ENCODE measurements at regions not wholly inside any gene's neighbourhood (a gene's known extent, or its start where the extent isn't known, plus 50 kb on each side); places are given as distances from the start of the nearest gene placed in this dataset.

GRCh38 chr10:90347239-90347638 is 510.6 kb downstream of the HTR7 start:
- Histone ChIP-seq H3K27me3 (replicated peaks; ENCODE audit: insufficient read depth) (no peaks in the 10 kb centered on the region), H3K36me3 (no peaks in the 10 kb centered on the region), H3K4me1 (replicated peaks) (no peaks in the 10 kb centered on the region), H3K9me3 (no peaks in the 10 kb centered on the region), H3K4me3 (no peak overlapping the region), H3K27ac (no peak overlapping the region)
- intact Hi-C loops (cut with DNase I): no loop called here
- 76% methylated on average over 2 of the region's 2 CpGs for WGBS
- DNase-seq (ENCODE audit: low spot score): no peak
- no peak for TF ChIP-seq POLR2AphosphoS5 (IDR thresholded peaks at IDR 0.05)
- no peak for TF ChIP-seq CTCF (IDR thresholded peaks at IDR 0.05)
- no peak for TF ChIP-seq POLR2A (IDR thresholded peaks at IDR 0.05)

- no peaks in the 10 kb centered on the region for H3K9me3 ChIP-seq
- no peak overlapping the region for H3K4me3 ChIP-seq
- 97% methylated on average over 1 of the region's 1 CpG for WGBS
- no peaks in the 10 kb centered on the region for H3K36me3 ChIP-seq
- no peaks in the 10 kb centered on the region for H3K4me1 ChIP-seq (replicated peaks)
- intact Hi-C loops (cut with DNase I): no loop called here
- H3K27me3 ChIP-seq (replicated peaks; ENCODE audit: insufficient read depth): no peaks in the 10 kb centered on the region
- DNase-seq (ENCODE audit: low spot score): no peak
- TF ChIP-seq POLR2AphosphoS5 (IDR thresholded peaks at IDR 0.05) (no peak), POLR2A (IDR thresholded peaks at IDR 0.05) (no peak), CTCF (IDR thresholded peaks at IDR 0.05) (no peak)
- H3K27ac ChIP-seq: no peak overlapping the region
These were observed 507.7 kb downstream of the HTR7 start for GRCh38 chr10:90350122-90350521.

GRCh38 chr10:90352288-90352687 is 505.6 kb downstream of the HTR7 start:
- H3K27ac ChIP-seq: no peak overlapping the region

GRCh38 chr10:90354914-90355313 is 502.9 kb downstream of the HTR7 start:
- TF ChIP-seq POLR2AphosphoS5 (IDR thresholded peaks at IDR 0.05) (no peak), POLR2A (IDR thresholded peaks at IDR 0.05) (no peak), CTCF (IDR thresholded peaks at IDR 0.05) (no peak)
- intact Hi-C loops (cut with DNase I): no loop called here
- Histone ChIP-seq H3K27me3 (replicated peaks; ENCODE audit: insufficient read depth) (no peaks in the 10 kb centered on the region), H3K9me3 (no peaks in the 10 kb centered on the region), H3K36me3 (no peaks in the 10 kb centered on the region), H3K27ac (no peak overlapping the region), H3K4me3 (no peak overlapping the region), H3K4me1 (replicated peaks) (no peaks in the 10 kb centered on the region)
- no peak for DNase-seq (ENCODE audit: low spot score)
- 82% methylated on average over 4 of the region's 4 CpGs for WGBS

More at GRCh38 chr10:90352288-90352687, 505.6 kb downstream of the HTR7 start:
- 48% methylated on average over 7 of the region's 7 CpGs for WGBS
- H3K27me3 ChIP-seq (replicated peaks; ENCODE audit: insufficient read depth): no peaks in the 10 kb centered on the region
- intact Hi-C loops (cut with DNase I): no loop called here
- TF ChIP-seq POLR2AphosphoS5 (IDR thresholded peaks at IDR 0.05): no peak
- no peak for TF ChIP-seq POLR2A (IDR thresholded peaks at IDR 0.05)
- TF ChIP-seq CTCF (IDR thresholded peaks at IDR 0.05): no peak
- DNase-seq (ENCODE audit: low spot score): no peak
- no peaks in the 10 kb centered on the region for H3K4me1 ChIP-seq (replicated peaks)
- H3K36me3 ChIP-seq: no peaks in the 10 kb centered on the region
- no peaks in the 10 kb centered on the region for H3K9me3 ChIP-seq
- H3K4me3 ChIP-seq: no peak overlapping the region

GRCh38 chr10:90363799-90364483 is 493.9 kb downstream of the HTR7 start:
- H3K27ac ChIP-seq: no peak overlapping the region
- TF ChIP-seq CTCF (IDR thresholded peaks at IDR 0.05) (no peak), POLR2AphosphoS5 (IDR thresholded peaks at IDR 0.05) (no peak)
- 68% methylated on average over 4 of the region's 4 CpGs for WGBS
- H3K27me3 ChIP-seq (replicated peaks; ENCODE audit: insufficient read depth): no peaks in the 10 kb centered on the region
- no peak overlapping the region for H3K4me3 ChIP-seq
- intact Hi-C loops (cut with DNase I): no loop called here
- H3K9me3 ChIP-seq: no peaks in the 10 kb centered on the region
- no peak for DNase-seq (ENCODE audit: low spot score)
- H3K36me3 ChIP-seq: no peaks in the 10 kb centered on the region
- no peaks in the 10 kb centered on the region for H3K4me1 ChIP-seq (replicated peaks)
